Esophagus squamous epithelium (tissue), 5 donors: ENCODE measurements at regions not wholly inside any gene's neighbourhood (a gene's known extent, or its start where the extent isn't known, plus 50 kb on each side); places are given as distances from the start of the nearest gene placed in this dataset.

Experiments used
- DNase-seq: peaks from one replicate; lab custom pipeline; 2025; lab: John Stamatoyannopoulos, UW
- H3K27ac ChIP-seq, 4 donors: fragments of 200-600 bp; sonication (generic); one replicate each; pipeline ENCODE4 v1.5.1; 2016 to 2019; ENCODE audit warnings: mild to moderate bottlenecking in 1 of 4
- H3K27me3 ChIP-seq, 4 donors: fragments of 200-600 bp; sonication (generic); 1 replicate in 3 of 4; 2 replicates in 1 of 4; pipeline versions ENCODE4 v1.5.1 to v1.6.0; 2017 to 2021; ENCODE audit warnings: antibody characterized with exemption in 1 of 4
- H3K36me3 ChIP-seq, 3 donors: fragments of 200-600 bp; sonication (generic); one replicate each; pipeline ENCODE4 v1.5.1; 2016 to 2019
- H3K4me1 ChIP-seq, 3 donors: fragments of 200-600 bp; sonication (generic); one replicate each; pipeline ENCODE4 v1.5.1; 2017 to 2019
- H3K4me3 ChIP-seq, 4 donors: fragments of 200-600 bp; sonication (generic); 1 replicate in 3 of 4; 2 replicates in 1 of 4; pipeline ENCODE4 v1.5.1; 2016 to 2019; ENCODE audit warnings: mild to moderate bottlenecking in 2 of 4, moderate library complexity in 1 of 4
- H3K9me3 ChIP-seq, 3 donors: fragments of 200-600 bp; sonication (generic); one replicate each; pipeline ENCODE4 v1.5.1; 2016 to 2019
- POLR2A ChIP-seq, 4 donors: fragments of 450-650 bp; IDR thresholded peaks; one replicate each; pipeline ENCODE4 v1.6.1; 2017; ENCODE audit warnings: antibody characterized with exemption in 4 of 4, mild to moderate bottlenecking in 4 of 4, moderate library complexity in 3 of 4
- WGBS, 2 donors: methylation state at CpG; one replicate each; pipeline ENCODE4 v1.1.5; 2018; 5-methylcytosine and 5-hydroxymethylcytosine counted together
- intact Hi-C: fragments of 100-400 bp; cut with DNase I; formaldehyde crosslinking; loops from one replicate; pipeline ENCODE4 v1.15.0; 2022
- TF ChIP-seq, protein P1 (sequence below), 6 experiments: fragments of 450-650 bp in 4 of 6; fragments of 200-600 bp in 2 of 6; sonication (generic) in 2 of 6; IDR thresholded peaks; one replicate each; pipeline ENCODE4 v1.5.1; 2016 to 2019; ENCODE audit warnings: antibody characterized with exemption in 6 of 6, mild to moderate bottlenecking in 4 of 6, moderate library complexity in 4 of 6
- donor health status: DM: yes; HTN: yes; CAD: no.

DNA sequence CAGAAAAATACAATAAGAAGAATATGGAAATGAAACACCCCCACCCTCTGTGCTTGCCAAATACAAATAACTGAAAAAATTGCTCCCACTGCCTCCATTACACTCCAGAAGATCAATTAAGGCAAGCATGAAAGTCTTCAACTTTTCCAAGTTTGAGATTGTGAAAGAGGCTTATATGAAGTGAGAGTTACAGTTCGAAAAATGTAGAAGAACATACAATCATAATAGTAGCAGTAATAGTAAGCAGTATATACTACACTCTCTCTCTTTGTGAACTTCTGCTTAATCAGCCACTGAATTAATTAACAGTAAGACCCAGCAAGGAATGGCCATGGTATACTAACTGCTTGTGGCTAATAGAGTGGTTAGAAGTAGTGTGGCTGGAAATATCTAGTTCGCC lies 923.2 kb downstream of the RPA4 start:
- H3K27ac ChIP-seq: no peak overlapping the region
- intact Hi-C loops: no loop called here
- TF ChIP-seq, protein P1, sequence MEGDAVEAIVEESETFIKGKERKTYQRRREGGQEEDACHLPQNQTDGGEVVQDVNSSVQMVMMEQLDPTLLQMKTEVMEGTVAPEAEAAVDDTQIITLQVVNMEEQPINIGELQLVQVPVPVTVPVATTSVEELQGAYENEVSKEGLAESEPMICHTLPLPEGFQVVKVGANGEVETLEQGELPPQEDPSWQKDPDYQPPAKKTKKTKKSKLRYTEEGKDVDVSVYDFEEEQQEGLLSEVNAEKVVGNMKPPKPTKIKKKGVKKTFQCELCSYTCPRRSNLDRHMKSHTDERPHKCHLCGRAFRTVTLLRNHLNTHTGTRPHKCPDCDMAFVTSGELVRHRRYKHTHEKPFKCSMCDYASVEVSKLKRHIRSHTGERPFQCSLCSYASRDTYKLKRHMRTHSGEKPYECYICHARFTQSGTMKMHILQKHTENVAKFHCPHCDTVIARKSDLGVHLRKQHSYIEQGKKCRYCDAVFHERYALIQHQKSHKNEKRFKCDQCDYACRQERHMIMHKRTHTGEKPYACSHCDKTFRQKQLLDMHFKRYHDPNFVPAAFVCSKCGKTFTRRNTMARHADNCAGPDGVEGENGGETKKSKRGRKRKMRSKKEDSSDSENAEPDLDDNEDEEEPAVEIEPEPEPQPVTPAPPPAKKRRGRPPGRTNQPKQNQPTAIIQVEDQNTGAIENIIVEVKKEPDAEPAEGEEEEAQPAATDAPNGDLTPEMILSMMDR (IDR thresholded peaks at IDR 0.05): no peak
- TF ChIP-seq POLR2A (IDR thresholded peaks at IDR 0.05): no peak
- 88 to 93% methylated on average over 1 to 2 of the region's 2 CpGs for WGBS, 2 donors
- H3K4me3 ChIP-seq: no peak overlapping the region
- H3K27me3 ChIP-seq: no peaks in the 10 kb centered on the region
- no peaks in the 10 kb centered on the region for H3K36me3 ChIP-seq
- DNase-seq: no peak
- H3K9me3 ChIP-seq: no peaks in the 10 kb centered on the region
- H3K4me1 ChIP-seq: no peaks in the 10 kb centered on the region

DNA sequence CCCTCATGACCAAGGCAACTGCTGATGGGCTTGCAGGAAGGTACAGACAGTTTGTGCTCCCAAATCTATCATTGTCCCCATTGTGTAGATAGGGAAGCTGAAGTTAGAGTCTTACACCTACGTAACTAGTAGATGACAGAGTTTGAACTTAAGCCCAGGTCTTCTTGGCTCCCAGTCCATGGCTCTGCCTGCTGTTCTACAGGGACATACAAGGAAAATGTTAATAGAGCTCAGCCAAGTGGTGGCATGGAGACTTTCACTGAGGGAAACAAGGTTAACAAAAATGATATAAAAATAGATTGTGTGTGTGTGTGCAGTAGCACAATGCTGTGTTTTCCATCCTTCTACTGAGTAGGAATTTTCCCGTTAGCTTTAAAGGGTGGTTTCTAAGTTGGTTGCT lies 936.5 kb downstream of the RPA4 start:
- 83 to 100% methylated on average over 2 of the region's 2 CpGs for WGBS, 2 donors
- Histone ChIP-seq H3K9me3 (no peaks in the 10 kb centered on the region), H3K27me3 (no peaks in the 10 kb centered on the region), H3K4me1 (no peaks in the 10 kb centered on the region), H3K4me3 (no peak overlapping the region), H3K36me3 (no peaks in the 10 kb centered on the region), H3K27ac (no peak overlapping the region)
- intact Hi-C loops: no loop called here
- no peak for DNase-seq
- no peak for TF ChIP-seq POLR2A (IDR thresholded peaks at IDR 0.05)

DNA sequence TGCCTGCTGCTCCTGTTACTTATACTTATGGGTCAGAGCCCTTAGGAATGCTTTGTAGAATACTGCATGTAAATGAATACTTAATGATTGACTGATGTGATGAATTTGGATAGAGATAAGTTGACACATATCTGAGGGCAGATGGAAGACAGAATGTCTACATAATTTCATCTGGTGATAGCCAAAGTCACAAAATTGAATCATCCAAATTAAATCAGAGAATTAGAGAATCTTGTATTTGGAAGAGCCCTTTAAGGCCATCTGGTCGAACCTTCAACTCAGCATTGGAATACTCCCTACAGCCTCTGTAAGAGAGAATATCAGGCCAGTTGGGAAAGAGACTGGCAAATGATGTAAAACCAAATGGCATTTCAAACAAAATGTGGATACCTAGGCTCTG lies 944.8 kb downstream of the RPA4 start:
- H3K36me3 ChIP-seq: no peaks in the 10 kb centered on the region
- intact Hi-C loops: no loop called here
- TF ChIP-seq, protein P1 (IDR thresholded peaks at IDR 0.05): no peak
- no peak for TF ChIP-seq POLR2A (IDR thresholded peaks at IDR 0.05)
- H3K27ac ChIP-seq: no peak overlapping the region
- H3K27me3 ChIP-seq: no peaks in the 10 kb centered on the region
- H3K4me3 ChIP-seq: no peak overlapping the region
- H3K9me3 ChIP-seq: no peaks in the 10 kb centered on the region
- no peaks in the 10 kb centered on the region for H3K4me1 ChIP-seq
- 6 to 100% methylated on average over 1 of the region's 1 CpG for WGBS, 2 donors
- no peak for DNase-seq

DNA sequence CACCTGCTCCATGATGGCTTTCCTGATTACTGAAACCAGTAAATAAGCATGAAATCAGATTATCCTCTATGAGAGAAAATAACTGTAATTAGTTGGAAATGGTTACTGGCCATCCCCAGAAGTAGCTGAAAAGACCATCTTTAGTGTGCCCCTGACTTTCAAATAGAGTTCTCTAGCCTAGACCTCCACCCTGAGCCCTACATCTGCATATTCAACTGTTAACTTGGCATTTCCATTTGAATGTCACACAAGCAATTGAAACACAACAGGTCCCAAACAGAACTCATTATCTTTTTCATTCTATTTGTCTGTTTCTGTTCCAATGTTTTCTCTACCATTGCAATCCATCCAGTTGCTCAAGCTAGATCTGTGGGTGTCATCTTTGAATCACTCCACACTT lies 952.3 kb downstream of the RPA4 start:
- DNase-seq: no peak
- Histone ChIP-seq H3K27me3 (no peaks in the 10 kb centered on the region), H3K4me3 (no peak overlapping the region), H3K27ac (no peak overlapping the region), H3K4me1 (no peaks in the 10 kb centered on the region), H3K36me3 (no peaks in the 10 kb centered on the region), H3K9me3 (no peaks in the 10 kb centered on the region)
- intact Hi-C loops: no loop called here
- TF ChIP-seq, protein P1 (IDR thresholded peaks at IDR 0.05): no peak
- no peak for TF ChIP-seq POLR2A (IDR thresholded peaks at IDR 0.05)

DNA sequence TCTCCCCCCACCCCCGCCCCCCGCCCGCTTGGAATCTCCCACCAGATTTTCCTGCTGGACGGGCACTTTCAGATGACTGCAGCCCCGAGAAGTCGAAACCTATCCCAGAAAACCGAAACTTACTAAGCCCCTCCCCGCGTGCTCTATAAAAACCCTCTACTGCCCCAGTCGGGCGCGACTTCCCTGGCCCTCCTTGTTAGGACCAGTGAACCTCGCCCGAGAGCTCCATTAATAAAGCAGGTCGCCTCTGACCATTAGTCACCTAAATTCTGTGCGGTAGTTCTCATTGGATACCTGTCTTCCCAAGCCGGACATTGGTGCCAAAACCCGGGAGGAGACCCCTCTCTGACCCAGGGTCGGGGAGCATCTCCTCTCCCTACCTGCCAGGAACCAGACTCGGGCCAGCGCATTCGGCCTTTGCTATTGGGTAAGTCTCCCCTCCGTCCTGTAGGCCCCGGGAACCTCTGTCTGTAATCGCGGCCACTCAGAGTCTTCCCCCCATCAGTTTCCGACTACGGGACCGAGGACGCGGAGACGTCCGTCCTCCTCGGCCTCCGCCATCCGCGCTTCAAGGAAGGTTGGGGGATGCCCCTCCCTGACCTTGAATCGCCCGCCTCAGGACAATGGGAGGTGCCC lies 958.0 kb downstream of the RPA4 start:
- peaks cover 0 to 11% (median 0%) of the 10 kb centered on the region in 3 donors for H3K9me3 ChIP-seq
- intact Hi-C loops: no loop called here
- H3K36me3 ChIP-seq: no peaks in the 10 kb centered on the region
- no peak for DNase-seq
- WGBS, 2 donors: 90 to 99% methylated on average over 13 to 14 of the region's 39 CpGs
- H3K4me3 ChIP-seq: no peak overlapping the region
- H3K27me3 ChIP-seq: no peaks in the 10 kb centered on the region
- no peaks in the 10 kb centered on the region for H3K4me1 ChIP-seq
- H3K27ac ChIP-seq: no peak overlapping the region
- TF ChIP-seq, protein P1 (IDR thresholded peaks at IDR 0.05): no peak
- TF ChIP-seq POLR2A (IDR thresholded peaks at IDR 0.05): no peak
